Transverse colon (tissue), 4 donors: ENCODE measurements at regions not wholly inside any gene's neighbourhood (a gene's known extent, or its start where the extent isn't known, plus 50 kb on each side); places are given as distances from the start of the nearest gene placed in this dataset.

Source experiments
- DNase-seq: peaks from one replicate; pipeline ENCODE4 v3.0.0-alpha.2; 2019
- H3K27ac ChIP-seq, 4 donors: fragments of 200-600 bp; sonication (generic); 2 replicates each; pipeline ENCODE4 v1.5.1; 2016 to 2018; ENCODE audit warnings: inconsistent platforms in 4 of 4
- H3K27me3 ChIP-seq: fragments of 200-600 bp; sonication (generic); 2 replicates; pipeline ENCODE4 v1.5.1; 2017; ENCODE audit warnings: inconsistent platforms
- H3K36me3 ChIP-seq, 4 donors: fragments of 200-600 bp; sonication (generic); 2 replicates each; pipeline ENCODE4 v1.5.1; 2017 to 2019; ENCODE audit warnings: inconsistent platforms in 4 of 4
- H3K4me1 ChIP-seq, 4 donors: fragments of 200-600 bp; sonication (generic); 2 replicates each; pipeline ENCODE4 v1.5.1; 2017 to 2020; ENCODE audit warnings: inconsistent platforms in 4 of 4
- H3K4me3 ChIP-seq, 4 donors: fragments of 200-600 bp; sonication (generic); 1 replicate in 1 of 4; 2 replicates in 3 of 4; pipeline versions ENCODE4 v1.5.1 to v1.6.1; 2017 to 2019; ENCODE audit warnings: inconsistent platforms in 4 of 4
- H3K9me3 ChIP-seq, 2 donors: fragments of 200-600 bp; sonication (generic); 2 replicates each; pipeline ENCODE4 v1.5.1; 2017 to 2019; ENCODE audit warnings: inconsistent platforms in 2 of 2
- CTCF ChIP-seq, 5 experiments: fragments of 200-600 bp in 3 of 5; fragments of 450-650 bp in 2 of 5; sonication (generic) in 3 of 5; IDR thresholded peaks; 1 replicate in 2 of 5; 2 replicates in 3 of 5; pipeline ENCODE4 v1.5.1; 2016 to 2017; ENCODE audit warnings: antibody characterized with exemption in 5 of 5, inconsistent platforms in 3 of 5, mild to moderate bottlenecking in 2 of 5, moderate library complexity in 1 of 5
- EP300 ChIP-seq: sonication (generic); formaldehyde crosslinking; IDR thresholded peaks from one replicate; pipeline ENCODE4 v1.6.1; 2017; ENCODE audit warnings: antibody characterized with exemption, low read depth
- POLR2A ChIP-seq: fragments of 450-650 bp; IDR thresholded peaks from one replicate; pipeline ENCODE4 v1.6.1; 2016; ENCODE audit warnings: antibody characterized with exemption, mild to moderate bottlenecking, moderate library complexity
- POLR2AphosphoS5 ChIP-seq, 3 donors: sonication (generic); formaldehyde crosslinking; IDR thresholded peaks; one replicate each; pipeline ENCODE4 v1.6.1; 2016; ENCODE audit warnings: antibody characterized with exemption in 3 of 3
- WGBS, 2 donors: methylation state at CpG; one replicate each; pipeline ENCODE4 v1.1.5; 2018; ENCODE audit warnings: low coverage in 1 of 2; 5-methylcytosine and 5-hydroxymethylcytosine counted together
- in situ Hi-C, 4 donors: fragments of 200-750 bp; cut with MboI; loops; one replicate each; pipeline versions ENCODE4 v1.15.0 to v1.15.1; 2017; ENCODE audit warnings: low sequenced_read_pairs in 3 of 4, low pct_ligation_motif_present in 1 of 4, low pct_unique_long_range_greater_than_20kb in 1 of 4
- intact Hi-C: fragments of 100-400 bp; cut with DNase I; formaldehyde crosslinking; loops from one replicate; pipeline ENCODE4 v1.15.1; 2023; ENCODE audit warnings: low total_unique reads

- Histone ChIP-seq H3K27me3 (no peaks in the 10 kb centered on the region), H3K4me1 (no peaks in the 10 kb centered on the region), H3K4me3 (no peak overlapping the region), H3K27ac (no peak overlapping the region), H3K36me3 (no peaks in the 10 kb centered on the region), H3K9me3 (no peaks in the 10 kb centered on the region)
- 80 to 82% methylated on average over 4 to 6 of the region's 6 CpGs for WGBS, 2 donors
- TF ChIP-seq CTCF (IDR thresholded peaks at IDR 0.05) (no peak), EP300 (no peak), POLR2A (no peak), POLR2AphosphoS5 (IDR thresholded peaks at IDR 0.05) (no peak)
- in situ Hi-C loops (no loop called here), intact Hi-C loops (no loop called here)
- no peak for DNase-seq
These were observed 1793.8 kb upstream of the PCDH20 start for GRCh38 chr13:63209330-63210017.

GRCh38 chr13:63208826-63209225 lies 1793.2 kb upstream of the PCDH20 start:
- no peaks in the 10 kb centered on the region for H3K9me3 ChIP-seq
- in situ Hi-C loops, result no loop called here
- no peaks in the 10 kb centered on the region for H3K36me3 ChIP-seq
- 43 to 47% methylated on average over 3 of the region's 3 CpGs for WGBS, 2 donors
- intact Hi-C loops, result no loop called here
- no peak for TF ChIP-seq POLR2AphosphoS5 (IDR thresholded peaks at IDR 0.05)
- TF ChIP-seq EP300, result no peak
- no peak for TF ChIP-seq POLR2A
- TF ChIP-seq CTCF (IDR thresholded peaks at IDR 0.05), result no peak
- H3K4me3 ChIP-seq, result no peak overlapping the region
- DNase-seq, result no peak
- no peaks in the 10 kb centered on the region for H3K27me3 ChIP-seq
- no peaks in the 10 kb centered on the region for H3K4me1 ChIP-seq
- H3K27ac ChIP-seq, result no peak overlapping the region

- no peak for DNase-seq
- no peak for TF ChIP-seq CTCF (IDR thresholded peaks at IDR 0.05)
- TF ChIP-seq EP300, result no peak
- no peak for TF ChIP-seq POLR2AphosphoS5 (IDR thresholded peaks at IDR 0.05)
- no peak for TF ChIP-seq POLR2A
- Histone ChIP-seq H3K4me3 (no peak overlapping the region), H3K27ac (no peak overlapping the region), H3K4me1 (no peaks in the 10 kb centered on the region), H3K27me3 (no peaks in the 10 kb centered on the region), H3K36me3 (no peaks in the 10 kb centered on the region), H3K9me3 (no peaks in the 10 kb centered on the region)
- intact Hi-C loops, result no loop called here
- in situ Hi-C loops, result no loop called here
- WGBS, 2 donors, result 73 to 84% methylated on average over 1 of the region's 1 CpG
These were observed 1790.8 kb upstream of the PCDH20 start for GRCh38 chr13:63206461-63206860.

GRCh38 chr13:63201493-63201892 lies 1785.8 kb upstream of the PCDH20 start:
- H3K4me3 ChIP-seq, result no peak overlapping the region
- H3K27ac ChIP-seq, result no peak overlapping the region
- intact Hi-C loops, result no loop called here
- no peaks in the 10 kb centered on the region for H3K9me3 ChIP-seq
- H3K27me3 ChIP-seq, result no peaks in the 10 kb centered on the region
- H3K36me3 ChIP-seq, result no peaks in the 10 kb centered on the region
- no peak for DNase-seq
- H3K4me1 ChIP-seq, result no peaks in the 10 kb centered on the region
- 88 to 96% methylated on average over 1 of the region's 1 CpG for WGBS, 2 donors
- in situ Hi-C loops, result no loop called here
- no peak for TF ChIP-seq CTCF (IDR thresholded peaks at IDR 0.05)
- no peak for TF ChIP-seq EP300
- TF ChIP-seq POLR2A, result no peak
- no peak for TF ChIP-seq POLR2AphosphoS5 (IDR thresholded peaks at IDR 0.05)
